B cell (primary cell): ENCODE measurements at regions not wholly inside any gene's neighbourhood (a gene's known extent, or its start where the extent isn't known, plus 50 kb on each side); places are given as distances from the start of the nearest gene placed in this dataset.

Experiments used
- ATAC-seq: fragments of 200-7000 bp; cut with Tn5 transposase; one replicate; pipeline ENCODE4 v1.10.0; 2021; ENCODE audit warnings: low read depth, mild to moderate bottlenecking, moderate number of reproducible peaks, moderate library complexity
- CTCF ChIA-PET: fragments of 350-600 bp; sonication (Branson Sonifier 250); formaldehyde crosslinking; loops from one replicate; lab custom pipeline; 2021; ENCODE audit warnings: antibody characterized with exemption, inconsistent platforms; lab: Charles Lee
- POLR2A ChIA-PET: fragments of 350-600 bp; sonication (Branson Sonifier 250); formaldehyde crosslinking; loops from one replicate; lab custom pipeline; 2021; ENCODE audit warnings: antibody characterized with exemption; lab: Charles Lee
- DNase-seq: peaks from one replicate; pipeline ENCODE4 v3.0.0; 2013
- H2AFZ ChIP-seq: 2 replicates; pipeline ENCODE4 v1.6.1; 2012; ENCODE audit warnings: mild to moderate bottlenecking, low read depth, low read length; ENCODE audit not compliant: insufficient read depth, poor library complexity, severe bottlenecking
- H3K27ac ChIP-seq, 2 donors: 1 replicate in 1 of 2; 2 replicates in 1 of 2; pipeline ENCODE4 v1.5.1; 2012 to 2013; ENCODE audit warnings: low read length in 2 of 2, mild to moderate bottlenecking in 2 of 2, moderate library complexity in 1 of 2
- H3K27me3 ChIP-seq, 4 experiments: fragments of 200-600 bp in 1 of 4; sonication (generic) in 1 of 4; replicated peaks in 1 of 4; 1 replicate in 2 of 4; 2 replicates in 2 of 4; pipeline versions ENCODE4 v1.6.1 to v1.7.0; 2013 to 2016; ENCODE audit warnings: low read length in 3 of 4, mild to moderate bottlenecking in 2 of 4, mixed read lengths in 1 of 4, moderate library complexity in 1 of 4; ENCODE audit not compliant: insufficient read depth in 4 of 4, control insufficient read depth in 3 of 4; ENCODE audit errors: control extremely low read depth in 1 of 4
- H3K36me3 ChIP-seq, 2 experiments: replicated peaks in 1 of 2; 1 replicate in 1 of 2; 2 replicates in 1 of 2; pipeline versions ENCODE4 v1.6.1 to v1.7.1; 2013; ENCODE audit warnings: low read length in 1 of 2; ENCODE audit not compliant: insufficient read depth in 2 of 2, control insufficient read depth in 1 of 2; ENCODE audit errors: control extremely low read depth in 1 of 2, extremely low read depth in 1 of 2
- H3K4me1 ChIP-seq, 2 donors: fragments of 200-600 bp in 1 of 2; sonication (generic) in 1 of 2; 1 replicate in 1 of 2; 2 replicates in 1 of 2; pipeline versions ENCODE4 v1.5.1 to v1.6.1; 2013 to 2017; ENCODE audit warnings: low read length in 2 of 2; ENCODE audit not compliant: control insufficient read depth in 2 of 2, insufficient read depth in 2 of 2
- H3K4me2 ChIP-seq: replicated peaks from 2 replicates; pipeline ENCODE3; 2012; ENCODE audit warnings: mild to moderate bottlenecking, low read depth, low read length; ENCODE audit not compliant: poor library complexity, severe bottlenecking
- H3K4me3 ChIP-seq, 5 experiments: fragments of 200-600 bp in 1 of 5; sonication (generic) in 1 of 5; 1 replicate in 3 of 5; 2 replicates in 2 of 5; pipeline versions ENCODE4 v1.5.1 to v1.7.0; 2011 to 2016; ENCODE audit warnings: low read length in 4 of 5, mild to moderate bottlenecking in 4 of 5, low read depth in 2 of 5, control low read depth in 1 of 5, moderate library complexity in 1 of 5; ENCODE audit not compliant: insufficient read depth in 1 of 5; ENCODE audit errors: control extremely low read depth in 1 of 5, extremely low read depth in 1 of 5
- H3K79me2 ChIP-seq: fragments of 200-600 bp; sonication (generic); one replicate; pipeline ENCODE4 v1.6.0; 2016; ENCODE audit warnings: low read length; ENCODE audit not compliant: control insufficient read depth, insufficient read depth
- H3K9ac ChIP-seq: fragments of 200-600 bp; sonication (generic); 2 replicates; pipeline ENCODE4 v1.6.1; 2017; ENCODE audit warnings: mild to moderate bottlenecking, low read length, moderate library complexity
- H3K9me3 ChIP-seq, 3 donors: one replicate each; pipeline versions ENCODE4 v1.6.1 to v1.7.1; 2013; ENCODE audit warnings: low read length in 2 of 3; ENCODE audit not compliant: control insufficient read depth in 2 of 3, insufficient read depth in 1 of 3; ENCODE audit errors: control extremely low read depth in 1 of 3
- H4K20me1 ChIP-seq: 2 replicates; pipeline ENCODE4 v1.6.0; 2012; ENCODE audit warnings: mild to moderate bottlenecking, low read length; ENCODE audit not compliant: insufficient read depth, control insufficient read depth, poor library complexity, severe bottlenecking
- H3K27ac Mint-ChIP-seq: one replicate; pipeline ENCODE4 v1.8.0; 2021; ENCODE audit warnings: mixed read lengths
- H3K27me3 Mint-ChIP-seq: one replicate; pipeline ENCODE4 v1.8.0; 2021; ENCODE audit warnings: mixed read lengths
- H3K4me1 Mint-ChIP-seq: one replicate; pipeline ENCODE4 v1.8.0; 2021; ENCODE audit warnings: mixed read lengths
- H3K4me3 Mint-ChIP-seq: one replicate; pipeline ENCODE4 v1.8.0; 2021; ENCODE audit warnings: mixed read lengths
- H3K9me3 Mint-ChIP-seq: one replicate; pipeline ENCODE4 v1.8.0; 2022; ENCODE audit warnings: mixed read lengths; ENCODE audit not compliant: insufficient read depth
- EZH2 ChIP-seq: IDR thresholded peaks from 2 replicates; pipeline ENCODE4 v1.6.1; 2012; ENCODE audit warnings: borderline replicate concordance, low read depth, mild to moderate bottlenecking, moderate library complexity, low read length; ENCODE audit not compliant: insufficient read depth, poor library complexity, severe bottlenecking
- WGBS: methylation state at CpG from one replicate; pipeline ENCODE4 v1.1.5; 2013; ENCODE audit warnings: missing lambda C conversion rate; ENCODE audit not compliant: insufficient coverage; 5-methylcytosine and 5-hydroxymethylcytosine counted together
- intact Hi-C: fragments of 100-400 bp; cut with micrococcal nuclease; formaldehyde crosslinking; loops from one replicate; pipeline ENCODE4 v1.10.0; 2022
- TF ChIP-seq, protein P1 (sequence below): fragments of 200-600 bp; IDR thresholded peaks from one replicate; pipeline ENCODE4 v1.8.0; 2022; ENCODE audit warnings: antibody characterized with exemption, mild to moderate bottlenecking

DNA sequence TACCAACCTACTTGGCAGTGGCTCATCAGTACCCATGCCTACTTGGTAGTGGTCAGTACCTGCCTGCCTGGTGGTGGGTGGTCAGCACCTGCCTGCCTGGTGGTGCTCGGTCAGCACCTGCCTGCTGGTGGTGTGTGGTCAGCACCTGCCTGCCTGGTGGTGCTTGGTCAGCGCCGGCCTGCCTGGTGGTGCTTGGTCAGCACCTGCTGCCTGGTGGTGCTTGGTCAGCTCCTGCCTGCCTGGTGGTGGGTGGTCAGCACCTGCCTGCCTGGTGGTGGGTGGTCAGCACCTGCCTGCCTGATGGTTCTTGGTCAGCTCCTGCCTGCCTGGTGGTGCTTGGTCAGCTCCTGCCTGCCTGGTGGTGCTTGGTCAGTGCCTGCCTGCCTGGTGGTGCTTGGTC lies 329.6 kb downstream of the RRAGC start:
- Mint-ChIP-seq H3K9me3 (no peaks in the 10 kb centered on the region), H3K4me1 (peaks cover 14% of the 10 kb centered on the region), H3K27me3 (peaks cover 9% of the 10 kb centered on the region), H3K27ac (no peak overlapping the region), H3K4me3 (no peak overlapping the region)
- ChIA-PET CTCF (no interaction called here), POLR2A (no interaction called here)
- Histone ChIP-seq H3K4me3 (no peak overlapping the region), H3K27me3 (no peaks in the 10 kb centered on the region), H3K36me3 (no peaks in the 10 kb centered on the region), H3K27ac (no peak overlapping the region), H3K9me3 (no peaks in the 10 kb centered on the region), H3K4me1 (peaks cover 9 to 11% of the 10 kb centered on the region in 2 donors), H3K79me2 (no peaks in the 10 kb centered on the region), H2AFZ (no peak overlapping the region), H4K20me1 (no peaks in the 10 kb centered on the region), H3K9ac (no peak overlapping the region), H3K4me2 (no peak overlapping the region)
- no peak for DNase-seq
- WGBS = 97% methylated on average over 3 of the region's 3 CpGs
- intact Hi-C loops = loop anchor here (5.0 kb wide), 1 partner anchor 53 kb away; no protein-coding TSS in a partner anchor
- TF ChIP-seq, protein P1, sequence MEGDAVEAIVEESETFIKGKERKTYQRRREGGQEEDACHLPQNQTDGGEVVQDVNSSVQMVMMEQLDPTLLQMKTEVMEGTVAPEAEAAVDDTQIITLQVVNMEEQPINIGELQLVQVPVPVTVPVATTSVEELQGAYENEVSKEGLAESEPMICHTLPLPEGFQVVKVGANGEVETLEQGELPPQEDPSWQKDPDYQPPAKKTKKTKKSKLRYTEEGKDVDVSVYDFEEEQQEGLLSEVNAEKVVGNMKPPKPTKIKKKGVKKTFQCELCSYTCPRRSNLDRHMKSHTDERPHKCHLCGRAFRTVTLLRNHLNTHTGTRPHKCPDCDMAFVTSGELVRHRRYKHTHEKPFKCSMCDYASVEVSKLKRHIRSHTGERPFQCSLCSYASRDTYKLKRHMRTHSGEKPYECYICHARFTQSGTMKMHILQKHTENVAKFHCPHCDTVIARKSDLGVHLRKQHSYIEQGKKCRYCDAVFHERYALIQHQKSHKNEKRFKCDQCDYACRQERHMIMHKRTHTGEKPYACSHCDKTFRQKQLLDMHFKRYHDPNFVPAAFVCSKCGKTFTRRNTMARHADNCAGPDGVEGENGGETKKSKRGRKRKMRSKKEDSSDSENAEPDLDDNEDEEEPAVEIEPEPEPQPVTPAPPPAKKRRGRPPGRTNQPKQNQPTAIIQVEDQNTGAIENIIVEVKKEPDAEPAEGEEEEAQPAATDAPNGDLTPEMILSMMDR = no peak
- no peak for TF ChIP-seq EZH2
- ATAC-seq = no peak

DNA sequence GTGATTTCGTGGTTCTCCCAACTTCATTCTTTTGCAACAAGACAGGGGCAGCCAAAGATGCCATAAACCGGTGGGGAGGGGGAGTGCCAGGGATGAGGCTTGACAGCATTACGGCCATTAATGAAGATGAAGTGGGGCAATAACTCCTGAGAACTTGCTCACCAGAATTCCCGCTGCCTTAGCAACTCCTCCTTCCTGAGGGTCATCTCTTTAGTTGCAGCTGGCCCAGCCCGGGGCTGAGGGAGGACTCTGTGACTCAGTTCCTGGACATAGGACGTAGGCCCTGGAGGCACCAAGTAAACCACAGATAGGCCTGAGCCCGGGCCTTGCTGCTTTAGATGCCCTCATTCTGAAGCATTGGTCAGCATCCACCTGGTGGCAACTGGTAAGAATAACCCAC lies 330.2 kb downstream of the RRAGC start:
- H3K27ac ChIP-seq = no peak overlapping the region
- TF ChIP-seq EZH2 = no peak
- H3K4me1 ChIP-seq = peaks cover 9 to 11% of the 10 kb centered on the region in 2 donors
- H3K9me3 ChIP-seq = no peaks in the 10 kb centered on the region
- H3K36me3 ChIP-seq = no peaks in the 10 kb centered on the region
- DNase-seq = no peak
- no peak overlapping the region for H3K4me2 ChIP-seq
- no peaks in the 10 kb centered on the region for H4K20me1 ChIP-seq
- WGBS = 74% methylated on average over 6 of the region's 7 CpGs
- intact Hi-C loops = loop anchor here (5.0 kb wide), 1 partner anchor 52 kb away; no protein-coding TSS in a partner anchor
- no peak overlapping the region for H3K27ac Mint-ChIP-seq
- no peak for ATAC-seq
- no peaks in the 10 kb centered on the region for H3K27me3 ChIP-seq
- H3K4me3 Mint-ChIP-seq = no peak overlapping the region
- H3K9me3 Mint-ChIP-seq = no peaks in the 10 kb centered on the region
- ChIA-PET CTCF (no interaction called here), POLR2A (no interaction called here)
- peaks cover 10% of the 10 kb centered on the region for H3K27me3 Mint-ChIP-seq
- H3K4me1 Mint-ChIP-seq = peaks cover 14% of the 10 kb centered on the region
- no peak overlapping the region for H2AFZ ChIP-seq
- no peak overlapping the region for H3K9ac ChIP-seq
- H3K4me3 ChIP-seq = no peak overlapping the region
- H3K79me2 ChIP-seq = no peaks in the 10 kb centered on the region
